Fibroblast of skin of left biceps (primary cell): ENCODE measurements at regions not wholly inside any gene's neighbourhood (a gene's known extent, or its start where the extent isn't known, plus 50 kb on each side); places are given as distances from the start of the nearest gene placed in this dataset.
"Not testable (repeated sequence)": the region's sequence is repeated elsewhere in the genome, so short reads cannot be mapped to it uniquely, and the experiment has no call there.

Source experiments
- DNase-seq, 2 experiments: peaks; one replicate each; pipeline ENCODE4 v3.0.0-alpha.2; 2013; ENCODE audit warnings: low read depth in 2 of 2

GRCh38 chr3:124315215-124316033, 323.5 kb upstream of the ROPN1 start:
- no peak for DNase-seq

- DNase-seq, result no peak
Measured at GRCh38 chr3:124316034-124316287, 324.0 kb upstream of the ROPN1 start.

- no peak for DNase-seq
Measured at GRCh38 chr3:124318014-124318413, 326.1 kb upstream of the ROPN1 start.

DNA sequence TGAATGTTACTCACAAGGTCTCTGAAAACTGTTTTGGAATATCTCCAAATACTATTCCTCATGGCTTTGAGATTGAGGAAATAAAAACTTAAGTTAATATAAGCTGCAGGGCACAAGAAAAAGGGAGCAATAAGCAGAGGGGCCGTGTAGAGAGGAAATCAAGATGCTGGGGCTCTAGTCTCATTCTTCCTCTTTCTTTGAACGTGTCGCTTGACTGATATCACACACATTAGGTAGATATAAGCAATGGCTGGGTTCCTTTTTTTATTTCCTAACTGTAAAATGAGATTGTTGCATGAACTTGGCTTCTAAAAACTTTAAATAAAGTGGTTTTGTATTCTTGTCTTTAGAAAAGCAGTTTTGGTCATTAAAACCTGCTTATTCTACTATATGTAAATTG, 326.7 kb upstream of the ROPN1 start:
- DNase-seq, result no peak

DNA sequence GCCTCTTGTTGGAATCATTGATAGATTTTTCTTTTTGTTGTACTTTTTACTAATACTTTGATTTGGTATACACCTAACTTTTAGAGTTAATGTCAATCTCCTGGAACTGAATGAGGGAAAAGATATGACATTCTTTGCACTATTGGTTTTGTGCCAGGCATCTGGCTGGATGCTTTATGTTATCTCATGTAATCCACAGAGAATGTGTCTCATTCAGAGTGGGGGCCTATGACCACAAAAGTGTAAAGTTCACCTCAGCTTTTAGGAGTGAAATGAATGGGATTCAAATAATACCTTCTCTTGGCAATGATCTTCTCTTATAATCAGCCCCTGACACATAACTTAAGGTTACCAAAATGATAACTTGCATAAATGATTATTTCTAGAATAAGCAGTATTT, 329.1 kb upstream of the ROPN1 start:
- DNase-seq, result peak; percentile 9 to 13

GRCh38 chr3:124322309-124322880, 330.5 kb upstream of the ROPN1 start:
- DNase-seq, result no peak

- no peak for DNase-seq
Measured at GRCh38 chr3:124322966-124323365, 331.0 kb upstream of the ROPN1 start.

DNA sequence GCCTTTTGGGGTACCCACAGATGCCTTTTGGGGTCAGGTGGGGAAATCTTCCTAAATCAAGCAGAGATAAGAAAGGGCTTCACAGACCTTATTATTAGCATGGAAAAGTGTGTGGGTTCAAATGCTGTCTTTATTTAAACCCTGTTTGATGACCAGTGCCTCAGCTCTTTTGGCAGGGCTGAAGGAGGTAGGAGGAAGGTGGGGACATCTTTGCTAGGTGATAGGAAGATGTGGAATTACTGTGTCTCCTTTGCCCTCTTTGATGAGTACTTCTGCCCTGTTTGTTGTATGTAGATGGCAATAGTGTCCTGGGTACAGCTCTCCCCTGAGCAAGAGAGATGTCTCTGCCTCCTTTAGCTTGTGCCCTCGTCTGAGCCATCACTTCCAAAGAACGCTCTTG, 333.3 kb upstream of the ROPN1 start:
- DNase-seq, result no peak

DNA sequence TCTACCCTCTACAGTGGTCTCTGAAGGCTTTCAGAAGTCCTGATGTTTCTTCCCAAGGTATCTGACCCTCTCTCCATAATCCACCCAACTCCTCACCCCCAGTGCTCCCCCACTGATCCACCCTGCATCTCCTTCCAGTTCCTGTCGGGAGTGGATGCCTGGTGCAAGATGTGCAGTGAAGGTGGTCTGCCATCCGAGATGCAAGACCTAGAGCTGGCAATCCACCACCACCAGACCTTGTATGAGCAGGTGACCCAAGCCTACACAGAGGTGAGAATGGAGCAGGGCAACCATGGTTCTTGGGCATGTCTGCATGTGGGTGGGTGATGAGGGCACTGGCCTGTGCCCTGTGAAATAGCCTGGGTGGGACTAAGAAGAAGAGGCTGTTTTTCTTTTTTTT, 337.8 kb upstream of the ROPN1 start:
- no peak for DNase-seq

- DNase-seq, result no peak
Measured at GRCh38 chr3:124333931-124334640, 342.2 kb upstream of the ROPN1 start.

DNA sequence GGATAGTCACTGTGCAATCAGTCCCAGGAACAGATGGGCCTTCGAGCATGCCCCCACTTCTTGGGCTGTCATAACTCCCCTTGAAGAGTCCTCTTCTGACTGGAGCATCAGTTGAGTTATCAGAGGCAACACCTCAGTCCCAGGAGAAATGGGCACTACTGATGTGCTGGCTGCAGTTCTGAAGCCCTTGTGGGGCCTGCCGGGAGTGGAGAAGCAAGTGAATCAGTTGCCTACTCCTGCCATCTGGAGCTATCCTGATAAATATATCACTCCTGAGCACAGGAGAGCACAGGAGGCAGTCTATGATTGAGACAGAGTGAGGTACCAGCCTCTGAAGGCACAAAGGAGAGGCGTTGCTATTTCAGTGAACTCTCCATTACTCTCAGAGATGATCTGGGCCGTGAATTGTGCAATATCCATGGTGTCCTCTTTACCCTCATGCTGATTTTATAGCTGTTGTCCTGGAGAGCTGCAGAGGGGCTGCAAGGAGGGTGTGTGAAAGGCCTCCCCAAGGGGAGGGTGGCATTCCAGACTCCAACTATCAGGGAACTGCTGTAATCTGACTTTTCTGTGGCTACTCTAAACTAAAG, 344.2 kb upstream of the ROPN1 start:
- DNase-seq, result no peak

- no peak for DNase-seq
Measured at GRCh38 chr3:124345845-124346244, 353.9 kb upstream of the ROPN1 start.

GRCh38 chr3:124346487-124346886, 354.6 kb upstream of the ROPN1 start:
- DNase-seq, result no peak

GRCh38 chr3:124347418-124347817, 355.5 kb upstream of the ROPN1 start:
- no peak for DNase-seq

DNA sequence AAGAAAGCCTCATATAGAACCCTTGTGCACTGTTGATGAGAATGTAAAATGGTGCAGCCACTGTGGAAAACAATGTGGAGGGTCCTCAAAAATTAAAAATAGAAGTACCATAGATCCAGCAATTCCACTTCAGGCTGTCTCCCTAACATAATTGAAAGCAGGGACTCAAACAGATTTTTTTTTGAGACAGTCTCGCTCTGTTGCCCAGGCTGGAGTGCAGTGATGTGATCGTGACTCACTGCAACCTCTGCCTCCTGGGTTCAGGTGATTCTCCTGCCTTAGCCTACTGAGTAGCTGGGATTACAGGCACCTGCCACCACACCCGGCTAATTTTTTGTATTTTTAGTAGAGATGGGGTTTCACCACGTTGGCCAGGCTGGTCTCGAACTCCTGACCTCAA, 356.6 kb upstream of the ROPN1 start:
- not testable (repeated sequence) for DNase-seq

DNA sequence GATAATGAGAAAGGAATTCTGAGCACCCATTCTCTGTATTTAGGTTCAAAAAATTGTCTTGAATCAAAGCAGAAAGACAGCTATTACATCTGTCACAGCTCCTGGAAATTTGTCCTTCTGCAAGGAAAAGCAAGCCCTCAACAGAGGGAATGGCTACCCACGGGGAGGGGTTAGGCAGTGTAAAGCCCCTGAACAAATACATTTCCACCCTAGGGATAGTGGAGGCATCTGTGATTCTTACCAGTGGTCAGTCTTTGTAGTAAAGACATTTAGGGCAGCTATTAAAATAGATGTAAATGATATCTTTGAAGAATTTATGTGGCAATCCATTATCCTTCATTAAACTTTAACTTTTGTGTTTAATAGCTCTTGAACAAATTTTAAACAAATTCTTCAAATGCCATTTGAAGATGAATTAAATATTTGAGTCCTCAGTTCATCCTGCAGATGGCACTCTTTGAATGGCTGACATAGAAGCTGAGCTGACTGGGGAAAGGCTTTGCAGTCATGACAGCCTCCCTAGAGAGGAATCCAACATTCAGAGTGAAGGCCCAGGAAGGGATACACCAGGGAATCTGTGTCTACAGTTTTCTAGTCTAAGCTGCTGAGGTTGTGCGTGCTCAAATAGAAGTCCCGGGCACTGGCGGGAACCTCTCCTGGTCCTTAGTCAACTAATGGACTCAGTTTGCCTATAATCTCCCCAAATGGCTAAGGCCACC, 359.7 kb upstream of the ROPN1 start:
- peak; percentile 49 to 50 for DNase-seq

DNA sequence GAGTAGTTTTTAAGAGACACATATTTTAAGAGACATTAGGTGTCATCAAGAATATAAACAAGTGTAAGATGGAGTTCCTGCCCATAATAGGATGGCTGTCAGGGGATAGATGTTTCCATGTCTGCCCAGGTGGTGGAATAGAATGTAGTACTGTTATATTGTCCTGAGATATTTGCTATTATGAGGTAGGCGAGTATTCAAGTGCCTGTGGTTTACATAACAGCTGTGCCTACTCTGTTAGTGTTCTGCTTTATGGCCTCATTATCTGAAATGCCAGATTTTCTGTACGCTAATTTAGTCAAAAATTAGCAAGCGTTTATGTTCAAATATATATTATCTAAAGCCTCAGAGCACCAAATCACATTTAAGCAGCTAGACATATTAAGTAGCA, 360.2 kb upstream of the ROPN1 start:
- DNase-seq, result no peak

GRCh38 chr3:124353691-124354090, 361.8 kb upstream of the ROPN1 start:
- no peak for DNase-seq

DNA sequence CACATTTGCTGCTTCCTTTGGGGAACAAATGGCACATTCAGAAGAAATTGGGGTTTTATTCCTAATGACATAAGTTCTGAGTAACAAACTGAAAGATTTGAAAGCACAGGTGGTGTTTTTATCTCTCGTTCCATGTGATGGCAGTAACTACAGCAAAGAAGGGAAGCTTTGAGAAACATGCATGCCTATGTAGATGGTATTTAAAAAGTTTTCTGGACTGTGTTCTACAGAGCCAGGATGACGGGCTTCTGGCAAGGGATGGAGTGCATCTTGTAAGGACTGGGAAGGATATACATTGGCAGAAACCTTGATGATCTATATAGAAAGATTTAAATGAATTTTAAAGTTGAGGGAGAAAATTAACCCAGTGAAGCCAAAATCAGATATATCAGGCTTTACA, 362.2 kb upstream of the ROPN1 start:
- DNase-seq, result no peak

DNA sequence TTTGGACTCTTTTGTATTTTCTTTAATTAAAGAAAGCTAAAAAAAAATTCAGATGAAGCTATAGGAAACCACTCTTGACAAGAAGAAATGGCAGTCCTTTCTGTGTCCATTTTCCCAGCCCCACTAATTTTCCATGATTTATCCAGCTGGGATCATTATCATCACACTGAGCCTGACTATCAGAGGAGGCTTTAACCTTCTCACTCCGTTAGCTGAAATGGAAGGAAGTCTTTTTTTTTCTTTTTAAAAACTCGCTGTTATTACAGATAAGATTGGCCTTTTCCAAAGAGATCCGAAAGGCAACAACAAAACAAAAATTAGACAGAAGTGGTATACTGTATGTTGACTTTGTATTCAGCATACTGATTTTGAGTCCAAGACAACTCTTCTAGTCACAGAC, 366.2 kb upstream of the ROPN1 start:
- no peak for DNase-seq

- DNase-seq, result peak; percentile 12 to 22
Measured at GRCh38 chr3:124360155-124360554, 368.2 kb upstream of the ROPN1 start.

GRCh38 chr3:124360563-124360962, 368.6 kb upstream of the ROPN1 start:
- DNase-seq, result peak in 1 of 2 experiments; percentile 17
